Caco-2 (cell line): ENCODE measurements at regions not wholly inside any gene's neighbourhood (a gene's known extent, or its start where the extent isn't known, plus 50 kb on each side); places are given as distances from the start of the nearest gene placed in this dataset.
"Not testable (repeated sequence)": the region's sequence is repeated elsewhere in the genome, so short reads cannot be mapped to it uniquely, and the experiment has no call there.

ENCODE experiments used
- BruUV-seq: library from RNA; stranded (reverse); fragments of 400-500 nt; replicated peaks from 2 replicates; lab custom pipeline; 2021; lab: Mats Ljungman, UMichigan
- CTCF ChIA-PET: fragments of 300-600 bp; sonication (Branson Sonifier 250); formaldehyde crosslinking; loops from one replicate; lab custom pipeline; 2022; ENCODE audit warnings: antibody characterized with exemption; lab: Charles Lee
- POLR2A ChIA-PET: fragments of 300-600 bp; sonication (Branson Sonifier 250); formaldehyde crosslinking; loops from one replicate; lab custom pipeline; 2022; ENCODE audit warnings: antibody characterized with exemption; lab: Charles Lee
- DNase-seq, 2 experiments: peaks; one replicate each; pipeline versions ENCODE4 v3.0.0 to v3.0.0-alpha.2; 2020 to 2022
- H3K27me3 ChIP-seq: replicated peaks from 2 replicates; pipeline ENCODE4 v1.6.0; 2011; ENCODE audit warnings: low read length; ENCODE audit not compliant: control insufficient read depth, insufficient read depth
- H3K36me3 ChIP-seq: 2 replicates; pipeline ENCODE4 v1.5.1; 2011; ENCODE audit warnings: low read length; ENCODE audit not compliant: control insufficient read depth, insufficient read depth
- H3K4me1 ChIP-seq: fragments of 250-450 bp; sonication (Bioruptor Pico); 2 replicates; pipeline ENCODE4 v1.5.1; 2020; ENCODE audit warnings: mild to moderate bottlenecking
- H3K4me3 ChIP-seq: 2 replicates; pipeline ENCODE4 v1.5.1; 2011; ENCODE audit warnings: low read depth, mild to moderate bottlenecking, control low read depth, low read length
- H3K9me3 ChIP-seq: fragments of 250-450 bp; sonication (Bioruptor Pico); 2 replicates; pipeline ENCODE4 v1.5.1; 2020; ENCODE audit warnings: mild to moderate bottlenecking, moderate library complexity
- H3K27ac Mint-ChIP-seq: one replicate; pipeline ENCODE4 v1.8.0; 2022; ENCODE audit warnings: mixed read lengths; ENCODE audit not compliant: unreplicated experiment
- H3K27me3 Mint-ChIP-seq: one replicate; pipeline ENCODE4 v1.8.0; 2022; ENCODE audit warnings: mixed read lengths; ENCODE audit not compliant: insufficient read depth, unreplicated experiment
- H3K36me3 Mint-ChIP-seq: one replicate; pipeline ENCODE4 v1.8.0; 2022; ENCODE audit warnings: mild to moderate bottlenecking, mixed read lengths; ENCODE audit not compliant: insufficient read depth, unreplicated experiment
- H3K4me1 Mint-ChIP-seq: one replicate; pipeline ENCODE4 v1.8.0; 2022; ENCODE audit warnings: low read depth, mixed read lengths; ENCODE audit not compliant: unreplicated experiment
- H3K4me3 Mint-ChIP-seq: one replicate; pipeline ENCODE4 v1.8.0; 2022; ENCODE audit warnings: mild to moderate bottlenecking, moderate library complexity, mixed read lengths; ENCODE audit not compliant: unreplicated experiment
- H3K9me3 Mint-ChIP-seq: one replicate; pipeline ENCODE4 v1.8.0; 2022; ENCODE audit warnings: mixed read lengths; ENCODE audit not compliant: unreplicated experiment
- intact Hi-C: fragments of 100-400 bp; cut with micrococcal nuclease; formaldehyde crosslinking; loops from one replicate; pipeline ENCODE4 v1.10.0; 2022; ENCODE audit not compliant: unreplicated experiment
- TF ChIP-seq, protein P1 (sequence below), 2 experiments: fragments of 200-600 bp in 1 of 2; IDR thresholded peaks; 1 replicate in 1 of 2; 2 replicates in 1 of 2; pipeline versions ENCODE4 v1.5.1 to v1.8.0; 2011 to 2022; ENCODE audit warnings: antibody characterized with exemption in 1 of 2, control low read depth in 1 of 2, inconsistent platforms in 1 of 2, low read depth in 1 of 2, low read length in 1 of 2, mild to moderate bottlenecking in 1 of 2, moderate library complexity in 1 of 2; ENCODE audit not compliant: insufficient read depth in 1 of 2, severe bottlenecking in 1 of 2, unreplicated experiment in 1 of 2

DNA sequence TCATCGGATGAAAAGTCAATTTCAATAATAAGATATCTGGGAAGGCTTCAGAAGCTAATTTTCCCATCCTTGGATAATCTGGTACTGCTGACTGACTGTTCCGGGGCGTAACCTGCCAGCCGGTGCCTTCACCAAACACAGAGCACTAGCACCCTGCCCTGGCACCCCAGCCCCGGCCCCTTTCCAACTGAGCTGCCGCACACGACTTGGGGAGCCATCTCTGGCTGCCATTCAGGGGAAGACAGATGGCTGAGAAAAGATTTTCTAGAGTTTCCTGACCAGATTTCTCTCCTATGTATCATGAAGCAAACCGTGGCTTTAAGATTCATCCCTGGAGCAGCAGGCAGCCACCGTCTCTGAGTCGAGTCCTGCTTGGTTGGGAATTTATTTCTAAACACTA is 96.0 kb upstream of the SYT6 start:
- H3K4me3 Mint-ChIP-seq: no peak overlapping the region
- intact Hi-C loops: no loop called here
- Histone ChIP-seq H3K36me3 (no peaks in the 10 kb centered on the region), H3K9me3 (no peaks in the 10 kb centered on the region), H3K4me1 (no peaks in the 10 kb centered on the region), H3K4me3 (no peak overlapping the region), H3K27me3 (no peaks in the 10 kb centered on the region)
- ChIA-PET CTCF (no interaction called here), POLR2A (no interaction called here)
- H3K27me3 Mint-ChIP-seq: peaks cover 3% of the 10 kb centered on the region
- peaks cover under 1% of the 10 kb centered on the region for H3K9me3 Mint-ChIP-seq
- H3K36me3 Mint-ChIP-seq: no peaks in the 10 kb centered on the region
- no peak overlapping the region for H3K27ac Mint-ChIP-seq
- TF ChIP-seq, protein P1, sequence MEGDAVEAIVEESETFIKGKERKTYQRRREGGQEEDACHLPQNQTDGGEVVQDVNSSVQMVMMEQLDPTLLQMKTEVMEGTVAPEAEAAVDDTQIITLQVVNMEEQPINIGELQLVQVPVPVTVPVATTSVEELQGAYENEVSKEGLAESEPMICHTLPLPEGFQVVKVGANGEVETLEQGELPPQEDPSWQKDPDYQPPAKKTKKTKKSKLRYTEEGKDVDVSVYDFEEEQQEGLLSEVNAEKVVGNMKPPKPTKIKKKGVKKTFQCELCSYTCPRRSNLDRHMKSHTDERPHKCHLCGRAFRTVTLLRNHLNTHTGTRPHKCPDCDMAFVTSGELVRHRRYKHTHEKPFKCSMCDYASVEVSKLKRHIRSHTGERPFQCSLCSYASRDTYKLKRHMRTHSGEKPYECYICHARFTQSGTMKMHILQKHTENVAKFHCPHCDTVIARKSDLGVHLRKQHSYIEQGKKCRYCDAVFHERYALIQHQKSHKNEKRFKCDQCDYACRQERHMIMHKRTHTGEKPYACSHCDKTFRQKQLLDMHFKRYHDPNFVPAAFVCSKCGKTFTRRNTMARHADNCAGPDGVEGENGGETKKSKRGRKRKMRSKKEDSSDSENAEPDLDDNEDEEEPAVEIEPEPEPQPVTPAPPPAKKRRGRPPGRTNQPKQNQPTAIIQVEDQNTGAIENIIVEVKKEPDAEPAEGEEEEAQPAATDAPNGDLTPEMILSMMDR (IDR thresholded peaks at IDR 0.05; ENCODE audit: insufficient read depth in 1 of 2, low read depth in 1 of 2, low read length in 1 of 2, severe bottlenecking in 1 of 2, unreplicated experiment in 1 of 2): no peak
- peaks cover 8% of the 10 kb centered on the region for H3K4me1 Mint-ChIP-seq
- BruUV-seq: no TSS peak
- DNase-seq: no peak

DNA sequence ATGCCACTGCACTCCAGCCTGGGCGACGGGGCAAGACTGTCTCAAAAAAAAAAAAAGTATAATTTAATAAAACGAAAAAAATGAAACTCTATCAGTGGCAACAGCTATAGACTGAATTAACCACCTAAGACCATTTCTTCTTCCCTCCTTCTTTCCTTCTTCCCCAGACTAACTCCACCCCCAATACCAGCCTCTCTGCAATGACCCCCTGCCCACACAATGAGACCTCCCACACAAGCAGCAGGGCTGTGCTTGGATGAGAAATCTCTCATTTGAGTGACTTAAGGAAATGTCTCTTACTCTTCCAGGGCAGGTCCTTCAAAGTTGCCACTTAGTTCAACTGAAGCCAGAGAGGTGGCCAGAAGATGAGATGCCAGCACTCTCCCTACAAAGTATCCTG is 94.5 kb upstream of the SYT6 start:
- Mint-ChIP-seq H3K4me3 (no peak overlapping the region), H3K27ac (no peak overlapping the region), H3K36me3 (no peaks in the 10 kb centered on the region), H3K9me3 (peaks cover 11% of the 10 kb centered on the region), H3K27me3 (peaks cover 3% of the 10 kb centered on the region), H3K4me1 (peaks cover 8% of the 10 kb centered on the region)
- Histone ChIP-seq H3K9me3 (no peaks in the 10 kb centered on the region), H3K27me3 (no peaks in the 10 kb centered on the region), H3K4me3 (no peak overlapping the region), H3K36me3 (no peaks in the 10 kb centered on the region), H3K4me1 (no peaks in the 10 kb centered on the region)
- intact Hi-C loops: no loop called here
- TF ChIP-seq, protein P1 (IDR thresholded peaks at IDR 0.05; ENCODE audit: insufficient read depth in 1 of 2, low read depth in 1 of 2, low read length in 1 of 2, severe bottlenecking in 1 of 2, unreplicated experiment in 1 of 2): no peak
- ChIA-PET CTCF (no interaction called here), POLR2A (no interaction called here)
- no TSS peak for BruUV-seq
- DNase-seq: no peak

DNA sequence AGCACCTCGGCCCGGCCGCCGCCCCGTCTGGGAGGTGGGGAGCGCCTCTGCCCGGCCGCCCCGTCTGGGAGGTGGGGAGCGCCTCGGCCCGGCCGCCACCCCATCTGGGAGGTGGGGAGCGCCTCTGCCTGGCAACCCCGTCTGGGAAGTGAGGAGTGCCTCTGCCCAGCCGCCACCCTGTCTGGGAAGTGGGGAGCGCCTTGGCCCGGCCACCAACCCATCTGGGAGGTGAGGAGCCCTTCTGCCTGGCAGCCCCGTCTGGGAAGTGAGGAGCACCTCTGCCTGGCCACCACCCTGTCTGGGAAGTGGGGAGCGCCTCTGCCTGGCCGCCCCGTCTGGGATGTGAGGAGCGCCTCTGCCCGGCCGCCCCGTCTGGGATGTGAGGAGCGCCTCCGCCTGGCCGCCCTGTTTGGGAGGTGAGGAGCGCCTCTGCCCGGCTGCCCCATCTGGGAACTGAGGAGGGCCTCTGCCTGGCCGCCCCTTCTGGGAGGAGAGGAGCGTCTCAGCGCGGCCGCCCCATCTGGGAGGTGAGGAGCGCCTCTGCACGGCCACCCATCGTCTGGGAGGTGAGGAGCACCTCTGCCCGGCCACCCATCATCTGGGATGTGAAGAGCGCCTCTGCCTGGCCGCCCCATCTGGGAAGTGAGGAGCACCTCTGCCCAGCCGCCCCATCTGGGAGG is 89.0 kb upstream of the SYT6 start:
- H3K4me1 Mint-ChIP-seq, BruUV-seq, POLR2A ChIA-PET, DNase-seq, H3K27ac Mint-ChIP-seq, H3K4me3 ChIP-seq, H3K9me3 ChIP-seq, H3K27me3 ChIP-seq, H3K4me3 Mint-ChIP-seq, H3K4me1 ChIP-seq, H3K36me3 ChIP-seq, H3K27me3 Mint-ChIP-seq, CTCF ChIA-PET, H3K36me3 Mint-ChIP-seq, intact Hi-C loops: not testable (repeated sequence)
- H3K9me3 Mint-ChIP-seq: peaks cover 11% of the 10 kb centered on the region
